ENCODE measurements at regions not wholly inside any gene's neighbourhood (a gene's known extent, or its start where the extent isn't known, plus 50 kb on each side); places are given as distances from the start of the nearest gene placed in this dataset.

DNA sequence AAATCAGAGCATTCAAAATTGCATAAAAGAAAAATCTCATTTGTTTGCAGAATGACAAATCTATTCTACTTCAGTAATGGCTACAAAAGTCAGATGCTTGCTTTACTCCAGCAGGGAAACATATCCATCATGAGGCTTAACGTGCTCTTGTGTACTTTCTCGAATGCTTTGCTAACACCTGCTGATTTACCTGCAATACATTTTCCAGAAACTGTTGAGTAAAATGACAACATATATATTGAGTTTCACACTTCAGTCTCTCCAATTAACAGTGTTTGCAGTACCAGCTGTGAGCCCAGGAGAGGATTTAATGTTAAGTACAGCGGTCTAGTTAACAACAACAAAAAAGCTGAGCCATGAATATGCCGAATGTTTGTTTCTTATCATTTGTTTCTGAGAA is 391.5 kb upstream of the SMC2 start:
- TF ChIP-seq EP300 (IDR thresholded peaks at IDR 0.05; ENCODE audit: low read depth) (no peak), CTCF (IDR thresholded peaks at IDR 0.05) (no peak)

Measured in transverse colon (tissue), 3 donors.